Suprapubic skin (tissue), 4 donors: ENCODE measurements at regions not wholly inside any gene's neighbourhood (a gene's known extent, or its start where the extent isn't known, plus 50 kb on each side); places are given as distances from the start of the nearest gene placed in this dataset.

ENCODE experiments used
- CTCF ChIP-seq, 2 donors: fragments of 200-600 bp in 1 of 2; fragments of 450-650 bp in 1 of 2; sonication (generic) in 1 of 2; IDR thresholded peaks; one replicate each; pipeline ENCODE4 v1.5.1; 2016 to 2019; ENCODE audit warnings: antibody characterized with exemption in 2 of 2, mild to moderate bottlenecking in 1 of 2, moderate library complexity in 1 of 2
- POLR2A ChIP-seq, 2 donors: fragments of 450-650 bp; IDR thresholded peaks; one replicate each; pipeline ENCODE4 v1.6.1; 2017; ENCODE audit warnings: antibody characterized with exemption in 2 of 2, mild to moderate bottlenecking in 2 of 2, moderate library complexity in 2 of 2
- POLR2AphosphoS5 ChIP-seq, 3 donors: sonication (generic); formaldehyde crosslinking; IDR thresholded peaks; one replicate each; pipeline ENCODE4 v1.6.1; 2017; ENCODE audit warnings: antibody characterized with exemption in 3 of 3

- TF ChIP-seq CTCF (IDR thresholded peaks at IDR 0.05) (no peak), POLR2AphosphoS5 (IDR thresholded peaks at IDR 0.05) (no peak), POLR2A (IDR thresholded peaks at IDR 0.05) (no peak)
Measured at GRCh38 chr5:3833566-3833965, 237.9 kb downstream of the IRX1 start.
